IMR-90 (cell line): ENCODE measurements at regions not wholly inside any gene's neighbourhood (a gene's known extent, or its start where the extent isn't known, plus 50 kb on each side); places are given as distances from the start of the nearest gene placed in this dataset.

ENCODE experiments used
- ATAC-seq: fragments of 200-7000 bp; cut with Tn5 transposase; 2 replicates; pipeline ENCODE4 v1.9.1; 2020; ENCODE audit warnings: low read depth, mild to moderate bottlenecking, moderate library complexity
- BruUV-seq: library from RNA; stranded (reverse); fragments of 400-500 nt; replicated peaks from 2 replicates; lab custom pipeline; 2021; lab: Mats Ljungman, UMichigan
- CTCF ChIA-PET: fragments of 300-600 bp; formaldehyde crosslinking; extraction: SDS; loops from one replicate; lab custom pipeline; 2021; ENCODE audit warnings: antibody characterized with exemption; lab: Yijun Ruan, JAX
- POLR2A ChIA-PET: fragments of 300-600 bp; sonication (Branson Sonifier 250); formaldehyde crosslinking; loops from one replicate; lab custom pipeline; 2022; ENCODE audit warnings: antibody characterized with exemption; ENCODE audit not compliant: unreplicated experiment; lab: Charles Lee
- DNase-seq: peaks from one replicate; pipeline ENCODE4 v3.0.0; 2013
- H2AFZ ChIP-seq: replicated peaks from 2 replicates; pipeline ENCODE3; 2013; ENCODE audit warnings: low read length, mild to moderate bottlenecking; ENCODE audit not compliant: poor library complexity
- H2AK5ac ChIP-seq: 2 replicates; pipeline ENCODE4 v1.6.1; 2013; ENCODE audit warnings: low read depth, low read length, inconsistent platforms
- H2AK9ac ChIP-seq: replicated peaks from 2 replicates; pipeline ENCODE3; 2013; ENCODE audit warnings: mild to moderate bottlenecking, low read depth, low read length, moderate library complexity; ENCODE audit not compliant: poor library complexity
- H2BK120ac ChIP-seq: 2 replicates; pipeline ENCODE4 v1.6.1; 2013; ENCODE audit warnings: low read depth, low read length, inconsistent platforms
- H2BK15ac ChIP-seq: 3 replicates; pipeline ENCODE4 v1.6.1; 2013; ENCODE audit warnings: low read depth, low read length, inconsistent platforms
- H2BK20ac ChIP-seq: 2 replicates; pipeline ENCODE4 v1.6.1; 2013; ENCODE audit warnings: low read depth, mild to moderate bottlenecking, inconsistent platforms, low read length, moderate library complexity
- H2BK5ac ChIP-seq: 2 replicates; pipeline ENCODE4 v1.6.1; 2013; ENCODE audit warnings: mild to moderate bottlenecking, low read depth, low read length, inconsistent platforms; ENCODE audit not compliant: poor library complexity, severe bottlenecking
- H3K14ac ChIP-seq: replicated peaks from 2 replicates; pipeline ENCODE4 v1.6.1; 2013; ENCODE audit warnings: low read depth, low read length, inconsistent platforms
- H3K18ac ChIP-seq: 2 replicates; pipeline ENCODE4 v1.6.1; 2013; ENCODE audit warnings: low read depth, low read length, control low read depth
- H3K23ac ChIP-seq: 2 replicates; pipeline ENCODE4 v1.6.1; 2013; ENCODE audit warnings: low read depth, low read length, inconsistent platforms
- H3K27ac ChIP-seq: 2 replicates; pipeline ENCODE4 v1.5.1; 2013; ENCODE audit warnings: mild to moderate bottlenecking, control low read depth, low read length; ENCODE audit not compliant: insufficient read depth
- H3K27me3 ChIP-seq: 2 replicates; pipeline ENCODE4 v1.6.1; 2013; ENCODE audit warnings: low read length; ENCODE audit not compliant: control insufficient read depth, insufficient read depth
- H3K36me3 ChIP-seq: 2 replicates; pipeline ENCODE4 v1.6.1; 2013; ENCODE audit warnings: low read length, mixed read lengths; ENCODE audit not compliant: control insufficient read depth, insufficient read depth
- H3K4ac ChIP-seq: 2 replicates; pipeline ENCODE4 v1.6.1; 2013; ENCODE audit warnings: low read depth, low read length, inconsistent platforms
- H3K4me1 ChIP-seq: 2 replicates; pipeline ENCODE4 v1.6.1; 2013; ENCODE audit warnings: low read length, mixed read lengths; ENCODE audit not compliant: control insufficient read depth, insufficient read depth
- H3K4me2 ChIP-seq: 2 replicates; pipeline ENCODE4 v1.6.1; 2013; ENCODE audit warnings: low read depth, mild to moderate bottlenecking, control low read depth, low read length, moderate library complexity
- H3K4me3 ChIP-seq: 2 replicates; pipeline ENCODE4 v1.5.1; 2013; ENCODE audit warnings: low read depth, mild to moderate bottlenecking, control low read depth, low read length, moderate library complexity; ENCODE audit not compliant: insufficient read depth
- H3K56ac ChIP-seq: 2 replicates; pipeline ENCODE4 v1.6.1; 2013; ENCODE audit warnings: low read length, inconsistent platforms; ENCODE audit not compliant: insufficient read depth; ENCODE audit errors: extremely low read depth
- H3K79me1 ChIP-seq, 2 experiments: 2 replicates each; pipeline ENCODE4 v1.6.1; 2013; ENCODE audit warnings: low read length in 2 of 2, inconsistent platforms in 1 of 2, low read depth in 1 of 2
- H3K9ac ChIP-seq: 2 replicates; pipeline ENCODE4 v1.6.1; 2013; ENCODE audit warnings: low read depth, low read length, control low read depth
- H3K9me1 ChIP-seq: 2 replicates; pipeline ENCODE4 v1.6.1; 2013; ENCODE audit warnings: low read length, inconsistent platforms; ENCODE audit not compliant: insufficient read depth
- H3K9me3 ChIP-seq: 2 replicates; pipeline ENCODE4 v1.6.1; 2013; ENCODE audit warnings: low read length; ENCODE audit not compliant: control insufficient read depth, insufficient read depth
- H4K20me1 ChIP-seq: 2 replicates; pipeline ENCODE4 v1.6.1; 2013; ENCODE audit warnings: low read length, inconsistent platforms; ENCODE audit not compliant: insufficient read depth
- H4K5ac ChIP-seq: 2 replicates; pipeline ENCODE4 v1.6.1; 2013; ENCODE audit warnings: mild to moderate bottlenecking, low read depth, low read length, control low read depth
- H4K8ac ChIP-seq, 2 experiments: 2 replicates each; pipeline ENCODE4 v1.6.1; 2013; ENCODE audit warnings: low read depth in 2 of 2, low read length in 2 of 2, control low read depth in 1 of 2, inconsistent platforms in 1 of 2
- H4K91ac ChIP-seq: 2 replicates; pipeline ENCODE4 v1.6.1; 2013; ENCODE audit warnings: low read depth, low read length, inconsistent platforms; ENCODE audit not compliant: insufficient read depth
- BHLHE40 ChIP-seq: fragments of 150-350 bp; IDR thresholded peaks from 2 replicates; pipeline ENCODE4 v1.6.1; 2016; ENCODE audit warnings: mild to moderate bottlenecking, low read depth, low read length
- CEBPB ChIP-seq: IDR thresholded peaks from 2 replicates; pipeline ENCODE4 v1.6.1; 2012; ENCODE audit warnings: low read depth, low read length, improper control_type of control experiment
- CHD1 ChIP-seq: IDR thresholded peaks from 2 replicates; pipeline ENCODE4 v1.6.1; 2012; ENCODE audit warnings: low read depth, low read length, improper control_type of control experiment
- FOS ChIP-seq: fragments of 150-350 bp; IDR thresholded peaks from 2 replicates; pipeline ENCODE4 v1.6.1; 2016; ENCODE audit warnings: low read depth, low read length
- MAZ ChIP-seq: IDR thresholded peaks from 2 replicates; pipeline ENCODE4 v1.6.1; 2012; ENCODE audit warnings: low read depth, mild to moderate bottlenecking, low read length, improper control_type of control experiment, moderate library complexity, borderline replicate concordance
- NFE2L2 ChIP-seq: fragments of 150-350 bp; IDR thresholded peaks from 2 replicates; pipeline ENCODE4 v1.6.1; 2016; ENCODE audit warnings: low read depth, mild to moderate bottlenecking, low read length
- RCOR1 ChIP-seq: IDR thresholded peaks from 2 replicates; pipeline ENCODE4 v1.6.1; 2012; ENCODE audit warnings: mild to moderate bottlenecking, low read length, improper control_type of control experiment; ENCODE audit not compliant: insufficient replicate concordance
- SMC3 ChIP-seq: fragments of 150-350 bp; IDR thresholded peaks from 2 replicates; pipeline ENCODE4 v1.6.1; 2016; ENCODE audit warnings: low read depth, mild to moderate bottlenecking, antibody characterized with exemption, low read length, moderate library complexity
- WGBS, 2 experiments: methylation state at CpG; one replicate each; pipeline versions ENCODE4 v1.1.5 to v1.1.7; 2013; ENCODE audit warnings: missing lambda C conversion rate in 2 of 2; ENCODE audit not compliant: insufficient read length in 1 of 2; ENCODE audit errors: extremely low coverage in 2 of 2; 5-methylcytosine and 5-hydroxymethylcytosine counted together
- dilution Hi-C: fragments of 300-500 bp; cut with HindIII; formaldehyde crosslinking; loops from one replicate; pipeline ENCODE4 v1.14.3; 2018; ENCODE audit warnings: low sequenced_read_pairs; ENCODE audit not compliant: unreplicated experiment
- in situ Hi-C: fragments of 300-500 bp; cut with MboI; formaldehyde crosslinking; loops from 3 replicates; pipeline ENCODE4 v1.14.3; 2019; ENCODE audit warnings: low sequenced_read_pairs, inconsistent platforms, mixed read lengths
- intact Hi-C: fragments of 100-400 bp; cut with micrococcal nuclease; formaldehyde crosslinking; loops from 2 replicates; pipeline ENCODE4 v1.10.0; 2022

DNA sequence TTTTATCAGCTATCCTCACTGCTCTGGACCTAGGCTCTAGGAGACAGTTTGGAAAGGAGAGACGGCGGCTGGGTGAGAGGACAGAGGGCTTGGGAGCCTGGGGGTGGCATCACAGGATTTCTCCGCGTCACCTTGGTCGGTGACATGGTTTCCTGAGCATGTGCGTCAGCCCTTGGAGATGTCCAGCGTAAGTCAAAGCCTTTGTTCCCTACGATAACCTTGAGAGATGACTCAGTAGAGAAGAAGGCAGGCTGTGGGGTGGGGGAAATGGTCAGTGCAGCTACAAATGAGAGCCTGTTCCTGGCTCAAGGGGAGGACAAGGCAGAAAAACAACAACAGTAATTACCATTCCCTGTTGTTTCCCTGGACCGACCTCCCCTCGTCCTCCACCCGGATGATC lies 90.2 kb upstream of the TBX3 start:
- Histone ChIP-seq H2AK5ac (peak overlapping the region; percentile 83), H3K27me3 (no peaks in the 10 kb centered on the region), H2AK9ac (peak overlapping the region; percentile 25), H3K36me3 (no peaks in the 10 kb centered on the region), H3K23ac (0 out of 2 replicates have a peak overlapping the region, but pooled peaks have one; percentile 66), H2BK20ac (peak overlapping the region; percentile 94), H2BK5ac (peak overlapping the region; percentile 55), H3K4me3 (no peak overlapping the region), H3K14ac (peak overlapping the region; percentile 90), H4K5ac (peak overlapping the region; percentile 32; the same call in 1 of the 2 replicates), H3K4me1 (peaks cover 4% of the 10 kb centered on the region; the same call in 1 of the 2 replicates), H3K56ac (no peak overlapping the region; the same call in 1 of the 2 replicates), H3K9me3 (peaks cover 2% of the 10 kb centered on the region; the same call in 1 of the 2 replicates), H3K4me2 (no peak overlapping the region), H2AFZ (peak overlapping the region; percentile 81), H2BK15ac (peak overlapping the region; percentile 80; the same call in 1 of the 3 replicates), H3K27ac (no peak overlapping the region; the same call in 1 of the 2 replicates), H3K79me1 (no peaks in the 10 kb centered on the region), H3K4ac (peak overlapping the region; percentile 94), H3K9ac (no peak overlapping the region; the same call in 1 of the 2 replicates), H4K20me1 (no peaks in the 10 kb centered on the region), H3K9me1 (peaks cover 7% of the 10 kb centered on the region), H2BK120ac (peak overlapping the region; percentile 92), H3K18ac (peak overlapping the region; percentile 72; the same call in 1 of the 2 replicates), H4K8ac (peak overlapping the region; percentile 17 to 72), H4K91ac (peak overlapping the region; percentile 72)
- 63% methylated on average over 3 of the region's 11 CpGs; no CpG with 5 or more reads in 1 of the 2 experiments for WGBS, 2 experiments
- dilution Hi-C loops = no loop called here
- CTCF ChIA-PET = no interaction called here
- ATAC-seq (peak; percentile 74), DNase-seq (peak; percentile 85)
- intact Hi-C loops = no loop called here
- TF ChIP-seq BHLHE40 (peak; percentile 37; the same call in 1 of the 2 replicates), CEBPB (no peak), NFE2L2 (peak; percentile 28; the same call in 1 of the 2 replicates), MAZ (0 out of 2 replicates have a peak, but pooled peaks have one; percentile 21), CHD1 (no peak), FOS (peak; percentile 42), SMC3 (0 out of 2 replicates have a peak, but pooled peaks have one; percentile 9), RCOR1 (no peak)
- in situ Hi-C loops = no loop called here
- BruUV-seq = no TSS peak
- POLR2A ChIA-PET = no interaction called here
